H1 (cell line): ENCODE measurements at regions not wholly inside any gene's neighbourhood (a gene's known extent, or its start where the extent isn't known, plus 50 kb on each side); places are given as distances from the start of the nearest gene placed in this dataset.

Experiments
- CTCF ChIA-PET: fragments of 300-600 bp; sonication (Branson Sonifier 250); formaldehyde crosslinking; loops from one replicate; lab custom pipeline; 2021; ENCODE audit not compliant: partially characterized antibody; lab: Charles Lee
- POLR2A ChIA-PET: fragments of 300-600 bp; sonication (Branson Sonifier 250); formaldehyde crosslinking; loops from one replicate; lab custom pipeline; 2021; ENCODE audit warnings: inconsistent platforms; ENCODE audit not compliant: partially characterized antibody; lab: Charles Lee
- DNase-seq, 2 experiments: peaks; one replicate each; pipeline versions ENCODE4 v3.0.0 to v3.0.0-alpha.2; 2010 to 2022; ENCODE audit warnings: low spot score in 2 of 2, low read depth in 1 of 2, mixed read lengths in 1 of 2
- FAIRE-seq: peaks from 2 replicates; lab custom pipeline; 2011; peaks lifted over from hg19 to GRCh38; lab: Jason Lieb, UNC
- H2AFZ ChIP-seq: 2 replicates; pipeline ENCODE4 v1.8.1; 2012; ENCODE audit warnings: low read length, inconsistent platforms
- H2AK5ac ChIP-seq: 2 replicates; pipeline ENCODE4 v1.6.1; 2013; ENCODE audit warnings: low read depth, low read length
- H2BK120ac ChIP-seq: replicated peaks from 2 replicates; pipeline ENCODE3; 2013; ENCODE audit warnings: low read depth, low read length, inconsistent platforms
- H2BK12ac ChIP-seq: 2 replicates; pipeline ENCODE4 v1.6.1; 2013; ENCODE audit warnings: low read depth, low read length
- H2BK15ac ChIP-seq: 2 replicates; pipeline ENCODE4 v1.6.1; 2013; ENCODE audit warnings: low read length
- H2BK20ac ChIP-seq: 2 replicates; pipeline ENCODE4 v1.6.1; 2013; ENCODE audit warnings: low read length
- H2BK5ac ChIP-seq: 2 replicates; pipeline ENCODE4 v1.6.1; 2013; ENCODE audit warnings: low read depth, low read length
- H3K14ac ChIP-seq: 2 replicates; pipeline ENCODE4 v1.6.1; 2013; ENCODE audit warnings: inconsistent platforms; ENCODE audit not compliant: insufficient read length
- H3K18ac ChIP-seq: 2 replicates; pipeline ENCODE4 v1.6.1; 2013; ENCODE audit warnings: low read length; ENCODE audit errors: extremely low read depth
- H3K23ac ChIP-seq: 2 replicates; pipeline ENCODE4 v1.6.1; 2013; ENCODE audit warnings: inconsistent platforms; ENCODE audit not compliant: insufficient read length
- H3K23me2 ChIP-seq: 2 replicates; pipeline ENCODE4 v1.6.1; 2013; ENCODE audit warnings: low read depth, low read length
- H3K27ac ChIP-seq: 2 replicates; pipeline ENCODE4 v1.6.1; 2011; ENCODE audit warnings: low read depth, low read length, inconsistent platforms
- H3K27me3 ChIP-seq, 4 experiments: replicated peaks in 1 of 4; 1 replicate in 1 of 4; 2 replicates in 3 of 4; pipeline versions ENCODE4 v1.6.1 to v1.8.1; 2011 to 2013; ENCODE audit warnings: low read length in 3 of 4, mild to moderate bottlenecking in 3 of 4, inconsistent platforms in 2 of 4, mixed read lengths in 2 of 4, moderate library complexity in 1 of 4; ENCODE audit not compliant: control insufficient read depth in 3 of 4, insufficient read depth in 3 of 4; ENCODE audit errors: extremely low read depth in 1 of 4
- H3K36me3 ChIP-seq, 4 experiments: 2 replicates each; pipeline versions ENCODE4 v1.6.1 to v1.8.1; 2011 to 2013; ENCODE audit warnings: mild to moderate bottlenecking in 4 of 4, low read length in 3 of 4, moderate library complexity in 2 of 4, control low read depth in 1 of 4, inconsistent platforms in 1 of 4; ENCODE audit not compliant: insufficient read depth in 4 of 4, control insufficient read depth in 2 of 4
- H3K4ac ChIP-seq: replicated peaks from 2 replicates; pipeline ENCODE3; 2013; ENCODE audit warnings: low read length, low read depth, mixed read lengths, inconsistent platforms; ENCODE audit not compliant: insufficient read length
- H3K4me1 ChIP-seq, 4 experiments: replicated peaks in 1 of 4; 1 replicate in 1 of 4; 2 replicates in 3 of 4; pipeline versions ENCODE4 v1.6.1 to v1.8.1; 2011 to 2013; ENCODE audit warnings: low read length in 3 of 4, inconsistent platforms in 2 of 4, mixed read lengths in 1 of 4; ENCODE audit not compliant: insufficient read depth in 4 of 4, control insufficient read depth in 3 of 4
- H3K4me2 ChIP-seq, 2 experiments: 2 replicates each; pipeline versions ENCODE4 v1.6.1 to v1.8.1; 2011 to 2013; ENCODE audit warnings: low read depth in 2 of 2, low read length in 2 of 2, control low read depth in 1 of 2, inconsistent platforms in 1 of 2, mild to moderate bottlenecking in 1 of 2; ENCODE audit not compliant: insufficient read depth in 1 of 2
- H3K4me3 ChIP-seq, 4 experiments: fragments of 200-600, 300-600 bp in 1 of 4; sonication (generic), shearing (Covaris generic), sonication (Bioruptor Twin) in 1 of 4; 2 replicates each; pipeline versions ENCODE4 v1.5.1 to v1.8.1; 2011 to 2016; ENCODE audit warnings: low read length in 4 of 4, low read depth in 3 of 4, control low read depth in 2 of 4, inconsistent platforms in 2 of 4, mild to moderate bottlenecking in 2 of 4, mixed read lengths in 1 of 4, moderate library complexity in 1 of 4; ENCODE audit not compliant: insufficient read depth in 2 of 4; ENCODE audit errors: extremely low read depth in 1 of 4
- H3K56ac ChIP-seq: replicated peaks from 2 replicates; pipeline ENCODE3; 2013; ENCODE audit warnings: low read depth, mild to moderate bottlenecking, mixed read lengths, low read length, inconsistent platforms; ENCODE audit not compliant: insufficient read length
- H3K79me1 ChIP-seq: 2 replicates; pipeline ENCODE4 v1.6.1; 2013; ENCODE audit warnings: low read depth, low read length, control low read depth
- H3K79me2 ChIP-seq, 2 experiments: 2 replicates each; pipeline versions ENCODE4 v1.6.1 to v1.8.1; 2012 to 2013; ENCODE audit warnings: low read length in 2 of 2, mild to moderate bottlenecking in 2 of 2, inconsistent platforms in 1 of 2; ENCODE audit not compliant: insufficient read depth in 2 of 2, control insufficient read depth in 1 of 2
- H3K9ac ChIP-seq, 4 experiments: replicated peaks in 1 of 4; 1 replicate in 1 of 4; 2 replicates in 3 of 4; pipeline versions ENCODE4 v1.6.1 to v1.8.1; 2011 to 2013; ENCODE audit warnings: low read depth in 3 of 4, low read length in 3 of 4, control low read depth in 2 of 4, mild to moderate bottlenecking in 2 of 4, moderate library complexity in 2 of 4, inconsistent platforms in 1 of 4; ENCODE audit errors: extremely low read depth in 1 of 4
- H3K9me3 ChIP-seq, 2 experiments: 2 replicates each; pipeline versions ENCODE4 v1.6.1 to v1.8.1; 2012 to 2013; ENCODE audit warnings: mild to moderate bottlenecking in 2 of 2, moderate library complexity in 2 of 2, control low read depth in 1 of 2, inconsistent platforms in 1 of 2, low read depth in 1 of 2, low read length in 1 of 2, mixed read lengths in 1 of 2; ENCODE audit not compliant: insufficient read depth in 2 of 2
- H4K20me1 ChIP-seq, 2 experiments: replicated peaks in 1 of 2; 2 replicates each; pipeline versions ENCODE3 to v1.8.1; 2011 to 2013; ENCODE audit warnings: inconsistent platforms in 2 of 2, low read length in 2 of 2, mild to moderate bottlenecking in 1 of 2; ENCODE audit not compliant: insufficient read depth in 2 of 2, control insufficient read depth in 1 of 2
- H4K5ac ChIP-seq: 2 replicates; pipeline ENCODE4 v1.6.1; 2013; ENCODE audit warnings: low read length, low read depth, mixed read lengths, inconsistent platforms; ENCODE audit not compliant: insufficient read length
- H4K8ac ChIP-seq: 2 replicates; pipeline ENCODE4 v1.8.0; 2013; ENCODE audit warnings: mild to moderate bottlenecking, moderate library complexity, low read length, inconsistent platforms; ENCODE audit not compliant: insufficient read depth; ENCODE audit errors: extremely low read depth
- H4K91ac ChIP-seq: replicated peaks from 2 replicates; pipeline ENCODE3; 2013; ENCODE audit warnings: low read length, mixed read lengths, inconsistent platforms; ENCODE audit not compliant: insufficient read length
- GABPA ChIP-seq: IDR thresholded peaks from 2 replicates; pipeline ENCODE4 v1.6.1; 2011; ENCODE audit warnings: mild to moderate bottlenecking, low read length, moderate library complexity, borderline replicate concordance; ENCODE audit not compliant: insufficient read depth
- WGBS, 2 experiments: shearing (Covaris generic) in 1 of 2; methylation state at CpG; one replicate each; pipeline versions ENCODE4 v1.1.6 to v1.1.7; 2013 to 2015; ENCODE audit warnings: low lambda C conversion rate in 2 of 2, mixed read lengths in 2 of 2, inconsistent platforms in 1 of 2, low coverage in 1 of 2, missing lambda C conversion rate in 1 of 2; ENCODE audit not compliant: insufficient replicate concordance in 2 of 2, insufficient coverage in 1 of 2, insufficient read length in 1 of 2; ENCODE audit errors: extremely low coverage in 1 of 2, missing lambda C conversion rate in 1 of 2; 5-methylcytosine and 5-hydroxymethylcytosine counted together

DNA sequence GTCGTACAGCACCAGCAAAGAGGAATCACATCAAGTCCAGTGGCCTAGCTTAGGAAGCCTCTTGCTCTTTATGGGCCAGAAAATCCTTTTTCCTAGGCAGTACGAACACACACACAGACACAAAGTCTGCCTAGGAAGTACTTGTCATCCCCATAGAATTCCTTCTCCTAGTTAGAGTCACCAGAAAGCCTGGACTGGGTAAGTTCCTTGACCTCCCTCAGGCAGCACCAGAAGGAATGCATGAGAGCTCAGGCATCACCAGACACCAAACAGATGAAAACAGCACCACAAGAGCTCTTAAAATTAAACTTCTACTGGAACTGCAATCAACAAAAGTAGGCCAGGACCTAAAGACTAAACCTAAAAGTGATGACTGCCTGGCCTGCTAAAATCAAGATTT lies 192.9 kb upstream of the CCDC54 start:
- Histone ChIP-seq H3K9me3 (no peaks in the 10 kb centered on the region), H3K36me3 (no peaks in the 10 kb centered on the region), H2AK5ac (no peak overlapping the region), H3K18ac (no peak overlapping the region), H3K4ac (no peak overlapping the region), H2AFZ (0 out of 2 replicates have a peak overlapping the region, but pooled peaks have one; percentile 79), H3K27ac (no peak overlapping the region), H2BK12ac (no peak overlapping the region), H4K20me1 (no peaks in the 10 kb centered on the region), H3K9ac (no peak overlapping the region), H2BK120ac (no peak overlapping the region), H3K4me1 (no peaks in the 10 kb centered on the region), H3K23me2 (no peaks in the 10 kb centered on the region), H3K56ac (no peak overlapping the region), H4K91ac (no peak overlapping the region), H3K23ac (no peak overlapping the region), H2BK5ac (no peak overlapping the region), H3K79me2 (no peaks in the 10 kb centered on the region), H2BK15ac (no peak overlapping the region), H4K5ac (no peak overlapping the region), H3K4me2 (no peak overlapping the region), H3K79me1 (no peaks in the 10 kb centered on the region), H2BK20ac (no peak overlapping the region), H3K4me3 (no peak overlapping the region), H4K8ac (no peak overlapping the region), H3K14ac (no peak overlapping the region), H3K27me3 (no peaks in the 10 kb centered on the region)
- FAIRE-seq (no peak), DNase-seq (no peak)
- ChIA-PET CTCF (interaction anchor here (0.6 to 0.7 kb wide), 2 partner anchors 236 to 1175 kb away, joined by 3 to 4 read pairs; no protein-coding TSS in a partner anchor), POLR2A (no interaction called here)
- no peak for TF ChIP-seq GABPA
- WGBS, 2 experiments: 90% methylated on average over 2 of the region's 2 CpGs; no CpG with 5 or more reads in 1 of the 2 experiments
